ENCODE measurements at regions not wholly inside any gene's neighbourhood (a gene's known extent, or its start where the extent isn't known, plus 50 kb on each side); places are given as distances from the start of the nearest gene placed in this dataset.
"Not testable (repeated sequence)": the region's sequence is repeated elsewhere in the genome, so short reads cannot be mapped to it uniquely, and the experiment has no call there.

DNA sequence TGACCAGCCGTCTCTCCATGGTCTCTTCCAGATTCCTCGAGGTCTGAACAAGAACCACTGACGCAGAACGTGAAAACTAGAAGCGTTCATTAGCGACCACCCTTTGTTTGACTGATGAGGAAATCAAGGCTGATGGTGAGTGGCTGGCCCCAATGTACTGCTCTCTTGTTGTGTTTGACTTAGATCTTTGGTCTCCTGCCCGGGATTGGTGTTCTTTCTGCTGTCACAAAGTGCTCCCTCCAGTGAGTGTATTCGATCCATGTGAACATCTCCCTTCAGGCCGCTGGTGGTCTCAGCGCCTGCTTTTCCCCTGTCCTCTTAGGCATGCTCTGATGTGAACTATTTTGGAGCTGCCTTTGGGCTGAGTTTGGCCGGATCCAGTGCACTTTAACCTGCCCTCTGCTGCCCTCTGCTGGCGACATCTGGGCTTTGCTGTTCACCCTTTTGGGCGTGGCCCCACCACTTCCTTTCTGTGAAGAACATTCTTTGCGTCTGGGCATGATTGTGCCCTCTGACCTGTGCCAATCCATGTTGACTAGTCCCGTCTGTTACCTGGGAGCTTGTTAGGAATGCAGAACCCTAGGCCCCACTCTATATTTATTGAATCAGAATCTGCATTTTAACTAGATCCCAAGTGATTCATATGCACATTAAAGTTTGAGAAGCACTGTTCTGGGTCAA is 279.1 kb downstream of the TTC6 start:
- in situ Hi-C loops (cut with HindIII; ENCODE audit: low sequenced_read_pairs), result loop anchor here (25.0 kb wide), 1 partner anchor 612 kb away; no protein-coding TSS in a partner anchor

DNA sequence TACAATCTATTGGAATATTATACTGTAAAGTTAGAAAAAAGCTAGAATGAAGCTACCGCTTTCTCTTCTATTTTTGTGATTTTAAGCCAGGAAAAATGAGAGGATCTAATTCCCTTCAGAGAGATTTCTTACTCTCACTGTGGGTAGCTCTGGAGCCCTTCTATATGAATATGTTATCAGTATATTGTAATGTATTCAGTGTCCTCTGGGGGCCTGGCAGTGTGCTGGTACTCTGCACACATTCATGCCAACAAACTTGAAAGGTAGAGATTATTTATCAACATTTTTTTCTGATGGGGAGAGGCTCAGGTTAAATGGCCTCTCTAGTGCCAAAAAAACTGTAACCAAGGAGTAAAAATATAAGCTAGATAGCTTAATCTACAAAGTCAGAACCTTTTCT is 292.8 kb downstream of the TTC6 start:
- in situ Hi-C loops (cut with HindIII; ENCODE audit: low sequenced_read_pairs), result no loop called here

DNA sequence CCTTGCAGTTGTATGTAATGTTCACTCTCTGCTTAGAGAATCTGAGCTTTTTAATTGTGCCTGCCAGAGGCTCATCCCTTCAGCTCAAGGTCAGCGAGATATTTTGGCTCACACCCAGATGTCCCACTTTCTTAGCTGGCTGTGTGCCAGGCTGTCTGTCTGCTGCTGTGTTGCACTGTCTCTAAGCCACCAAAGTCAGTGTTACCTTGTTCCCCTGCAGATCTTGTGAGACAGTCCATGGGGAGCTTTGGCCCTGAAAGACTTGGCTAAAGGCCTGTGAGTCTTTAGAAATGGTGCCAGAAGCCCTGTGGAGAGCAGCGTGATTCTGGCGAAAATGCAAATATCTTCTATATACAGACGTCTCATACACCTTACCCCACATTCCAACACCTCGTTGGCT is 293.7 kb downstream of the TTC6 start:
- in situ Hi-C loops (cut with HindIII; ENCODE audit: low sequenced_read_pairs), result no loop called here

DNA sequence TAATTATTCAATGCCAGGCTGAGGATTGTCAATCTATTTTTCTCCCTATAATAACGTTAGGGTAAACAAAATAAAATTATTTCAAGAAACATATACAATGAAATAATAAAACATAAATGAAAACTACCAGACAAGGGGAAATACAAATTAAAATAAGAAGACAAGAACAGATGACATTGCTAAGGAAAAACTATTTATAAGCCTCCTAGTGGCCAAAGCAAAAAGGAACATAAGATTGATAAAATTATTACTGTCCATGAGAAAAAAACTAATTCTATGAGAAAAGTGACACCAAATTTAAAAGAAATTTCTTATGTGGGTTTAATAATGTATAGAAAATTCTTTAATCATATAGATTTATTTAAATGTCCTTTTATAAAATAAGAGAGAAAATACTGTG is 294.7 kb downstream of the TTC6 start:
- in situ Hi-C loops (cut with HindIII; ENCODE audit: low sequenced_read_pairs), result no loop called here

DNA sequence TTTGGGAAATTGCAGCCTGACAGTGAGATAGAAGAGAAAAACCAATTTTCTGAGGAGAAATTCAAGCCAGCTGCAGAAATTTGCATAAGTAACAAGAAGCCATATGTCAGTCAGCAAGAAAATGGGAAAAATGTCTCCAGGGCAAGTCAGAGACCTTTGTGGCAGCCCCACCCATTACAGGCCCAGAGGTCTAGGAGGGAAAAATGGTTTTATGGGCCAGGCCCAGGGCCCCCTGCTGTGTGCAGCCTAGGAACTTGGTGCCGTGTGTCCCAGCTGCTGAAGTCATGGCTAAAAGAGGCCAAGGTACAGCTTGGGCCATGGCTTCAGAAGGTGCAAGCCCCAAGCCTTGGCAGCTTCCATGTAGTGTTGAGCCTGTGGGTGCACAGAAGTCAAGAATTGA is 296.1 kb downstream of the TTC6 start:
- in situ Hi-C loops (cut with HindIII; ENCODE audit: low sequenced_read_pairs), result not testable (repeated sequence)

DNA sequence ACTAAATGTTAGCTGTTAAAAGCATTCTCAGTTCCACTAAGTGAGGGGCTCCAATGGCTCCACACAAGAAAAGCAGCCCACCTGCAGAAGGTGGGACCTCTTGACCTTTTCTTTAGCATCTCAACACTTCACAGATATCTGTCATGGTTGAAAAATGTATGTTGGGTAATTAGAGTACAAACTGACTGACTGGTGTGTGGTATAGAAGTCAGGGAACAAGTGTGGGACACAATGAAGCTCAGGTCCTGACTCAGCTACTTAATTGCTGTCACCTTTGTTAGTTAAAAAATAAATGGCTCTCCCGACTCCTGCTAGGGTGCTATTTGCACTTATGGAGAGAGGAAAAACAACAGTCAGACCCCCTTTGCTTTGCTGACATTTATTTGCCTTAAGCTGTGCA is 299.0 kb downstream of the TTC6 start:
- in situ Hi-C loops (cut with HindIII; ENCODE audit: low sequenced_read_pairs), result no loop called here

DNA sequence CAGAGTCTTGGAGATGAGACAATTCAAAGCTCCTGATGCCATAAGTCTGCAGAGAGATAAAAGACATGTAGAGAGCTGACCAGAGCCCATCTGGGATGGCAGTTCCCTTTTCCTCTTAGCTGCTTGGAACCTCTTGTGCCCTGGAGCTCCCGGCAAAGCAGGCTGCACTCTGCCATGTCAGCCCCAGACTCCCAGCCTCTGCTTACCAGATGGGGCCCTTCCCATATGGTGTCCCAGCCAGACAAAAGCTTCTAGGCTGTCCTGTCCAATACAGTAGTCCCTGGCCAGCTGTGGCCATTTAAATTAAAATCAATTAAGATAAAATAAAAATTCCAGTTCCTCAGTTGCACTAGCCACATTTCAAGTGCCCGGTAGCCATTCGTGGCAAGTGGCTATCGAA is 303.9 kb downstream of the TTC6 start:
- in situ Hi-C loops (cut with HindIII; ENCODE audit: low sequenced_read_pairs), result no loop called here

DNA sequence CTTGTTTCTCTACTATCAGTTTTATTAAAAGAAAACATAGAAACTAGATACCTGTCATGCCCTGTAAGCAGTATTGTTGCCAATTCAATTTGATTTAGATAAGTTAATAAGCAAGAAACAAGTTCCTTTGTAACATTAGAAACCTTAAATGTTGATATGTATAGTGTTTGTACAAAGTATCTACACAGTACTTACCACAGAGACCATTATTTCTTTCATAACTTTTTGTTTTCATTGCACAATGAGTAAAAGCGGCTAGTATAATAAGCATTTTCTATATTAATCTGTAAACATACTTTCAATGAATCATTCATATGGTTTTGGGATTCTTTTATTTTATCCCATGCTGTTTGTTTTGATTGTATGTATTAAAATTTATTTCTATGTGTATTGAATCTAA is 305.1 kb downstream of the TTC6 start:
- in situ Hi-C loops (cut with HindIII; ENCODE audit: low sequenced_read_pairs), result no loop called here

DNA sequence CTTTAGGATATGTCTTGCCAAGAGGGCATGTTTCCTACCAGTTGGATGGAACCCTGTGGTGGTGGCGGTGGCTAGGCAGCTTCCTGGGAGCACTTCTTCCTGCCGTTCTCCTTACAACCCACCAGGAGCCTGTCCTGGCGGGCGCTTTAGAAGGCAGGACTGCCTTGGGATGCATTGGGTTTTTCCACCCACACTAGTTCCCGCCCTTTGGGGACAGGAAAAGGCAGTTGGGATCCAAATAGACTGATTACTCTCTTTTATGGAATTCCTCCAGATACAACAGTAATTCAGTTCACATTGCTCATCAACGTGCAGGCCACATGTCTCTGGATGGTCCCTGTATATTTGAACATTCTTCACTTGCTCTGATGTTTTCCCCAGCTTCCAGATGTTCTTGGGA is 305.7 kb upstream of the SSTR1 start:
- in situ Hi-C loops (cut with HindIII; ENCODE audit: low sequenced_read_pairs), result no loop called here

DNA sequence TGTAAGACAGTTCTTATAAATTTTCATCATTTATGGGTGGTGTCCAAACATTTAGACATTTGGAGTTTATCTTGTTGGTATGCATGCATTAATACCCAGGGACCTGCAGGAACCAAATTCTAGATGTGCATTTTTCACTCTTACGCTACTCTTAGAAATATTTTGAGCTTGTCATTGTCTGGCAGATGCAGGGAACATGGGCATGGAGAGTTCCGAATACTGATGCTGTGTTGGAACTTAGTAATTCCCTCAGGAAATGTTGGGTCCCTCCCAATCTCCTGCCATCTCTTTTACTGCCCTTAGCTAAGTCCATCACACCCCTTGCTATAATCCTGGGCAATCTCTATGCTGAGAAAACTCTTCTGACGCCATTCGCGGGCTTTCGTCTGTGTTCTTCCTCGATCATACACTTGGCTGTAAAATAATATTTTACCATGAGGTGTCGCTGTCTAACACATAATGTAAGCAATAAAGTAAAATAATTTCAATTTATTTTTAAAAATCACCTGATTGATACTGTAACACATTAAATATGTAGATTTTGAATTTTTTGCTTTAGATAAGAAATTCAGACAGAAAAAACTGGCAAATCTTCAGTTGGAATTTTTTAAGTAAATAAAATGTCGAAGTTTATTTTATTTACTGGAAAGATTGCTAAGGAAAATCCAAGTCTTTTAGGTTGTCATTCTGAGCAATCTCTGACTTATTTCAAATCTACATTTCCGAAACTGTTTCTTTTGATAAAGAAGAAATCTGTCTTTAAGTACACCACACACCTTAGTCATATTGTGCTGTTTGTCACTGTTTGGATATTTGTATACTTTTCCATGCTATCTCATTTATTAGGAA is 304.1 kb upstream of the SSTR1 start:
- in situ Hi-C loops (cut with HindIII; ENCODE audit: low sequenced_read_pairs), result no loop called here

DNA sequence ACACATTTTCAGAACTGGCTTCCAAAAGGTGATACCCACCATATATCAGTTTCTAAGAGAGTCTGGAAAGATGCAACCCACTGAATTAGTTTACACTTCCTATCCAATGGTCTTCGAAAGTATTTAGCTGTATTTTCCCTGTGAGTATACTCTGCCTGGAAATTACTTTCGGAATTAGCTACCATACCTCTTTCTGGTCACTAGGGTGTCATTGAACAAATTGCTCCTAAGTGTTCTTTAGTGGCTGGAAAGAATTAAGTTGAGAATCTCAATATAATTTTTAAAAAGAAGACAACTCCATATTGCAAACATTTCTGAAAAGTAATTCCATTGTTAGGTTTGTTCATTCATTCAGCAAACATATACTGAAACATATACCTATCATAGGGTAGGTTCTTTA is 283.1 kb upstream of the SSTR1 start:
- in situ Hi-C loops (cut with HindIII; ENCODE audit: low sequenced_read_pairs), result no loop called here

DNA sequence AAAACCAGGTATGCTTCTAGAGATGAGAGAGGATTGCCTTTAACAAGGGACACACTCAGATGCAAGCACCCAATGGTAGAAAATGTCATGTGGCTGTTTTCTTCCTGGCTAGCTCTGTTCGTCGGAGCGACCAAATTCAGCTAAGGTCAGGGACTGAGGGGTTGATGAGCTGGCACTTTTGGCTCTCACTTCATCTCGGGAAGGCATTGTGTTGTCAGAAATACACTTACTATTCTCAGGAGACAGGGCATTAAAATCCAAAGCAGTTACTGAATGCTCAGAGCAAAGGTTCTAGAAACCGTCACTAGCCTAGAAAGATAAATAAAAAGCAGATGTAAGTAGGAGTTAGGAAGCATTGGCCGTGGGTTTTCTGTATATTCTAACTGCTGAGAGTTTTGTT is 275.7 kb upstream of the SSTR1 start:
- in situ Hi-C loops (cut with HindIII; ENCODE audit: low sequenced_read_pairs), result no loop called here

DNA sequence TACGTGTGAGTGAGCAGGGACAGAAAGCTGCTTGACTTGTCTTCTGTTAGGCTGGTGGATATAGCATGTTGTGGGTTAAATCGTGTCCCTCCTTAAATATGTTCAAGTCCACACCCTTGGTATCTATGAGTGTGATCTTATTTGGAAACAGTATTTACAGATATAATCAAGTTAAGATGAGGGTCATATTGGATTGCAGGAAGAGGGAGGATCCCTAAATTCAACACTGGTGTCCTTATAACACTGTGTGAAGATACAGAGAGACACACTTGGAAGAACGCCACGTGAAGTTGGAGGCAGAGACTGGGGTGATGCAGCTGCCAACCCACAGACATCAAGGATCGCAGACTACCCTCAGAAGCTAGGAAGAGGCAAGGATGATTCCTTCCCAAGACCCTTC is 275.2 kb upstream of the SSTR1 start:
- in situ Hi-C loops (cut with HindIII; ENCODE audit: low sequenced_read_pairs), result no loop called here

DNA sequence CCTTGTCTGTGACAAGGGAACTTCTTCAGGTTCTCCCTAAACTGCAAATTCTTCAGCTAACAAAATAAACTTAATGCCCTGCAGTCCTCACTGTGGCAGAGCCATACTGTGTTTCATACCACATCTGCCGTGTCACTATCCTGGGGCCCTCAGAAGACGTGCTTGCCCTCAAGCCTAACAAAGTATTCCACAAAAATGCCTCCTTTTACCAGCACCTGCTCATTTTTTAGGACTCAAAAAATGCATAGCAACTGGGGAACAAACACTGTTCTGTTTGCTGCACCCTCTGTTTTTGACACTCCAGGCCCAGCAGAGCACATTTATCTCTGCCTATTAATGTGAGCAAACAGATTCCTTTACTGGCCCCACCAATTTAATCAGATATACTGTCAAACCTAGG is 270.7 kb upstream of the SSTR1 start:
- in situ Hi-C loops (cut with HindIII; ENCODE audit: low sequenced_read_pairs), result no loop called here

DNA sequence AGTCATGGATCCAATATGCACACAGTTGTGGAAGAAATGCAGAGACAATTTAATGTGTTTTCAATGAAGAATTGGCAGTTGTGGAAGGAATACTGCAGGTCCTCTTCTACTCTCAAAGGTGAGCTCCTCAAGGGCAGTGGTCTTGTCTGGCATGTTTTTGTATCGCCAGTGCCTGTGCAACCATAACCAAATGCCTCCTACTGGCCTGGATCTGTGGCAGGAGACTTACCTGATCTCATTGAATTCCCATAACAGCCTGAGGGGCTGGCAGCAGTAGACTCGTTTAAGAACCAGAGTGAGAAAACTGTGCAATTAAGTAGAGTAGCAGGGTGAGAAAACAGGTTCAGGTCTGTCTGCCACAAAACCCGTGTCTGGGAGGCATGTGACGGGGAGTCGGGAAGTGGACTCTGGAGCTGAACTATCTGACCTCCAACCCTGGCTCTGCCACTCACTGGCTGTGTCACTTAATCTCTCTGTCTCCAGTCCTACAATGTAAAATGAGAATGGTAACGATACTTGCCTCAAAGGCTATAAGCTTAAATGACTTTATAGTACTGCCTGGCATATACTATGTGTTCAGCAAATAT is 268.2 kb upstream of the SSTR1 start:
- in situ Hi-C loops (cut with HindIII; ENCODE audit: low sequenced_read_pairs), result no loop called here

DNA sequence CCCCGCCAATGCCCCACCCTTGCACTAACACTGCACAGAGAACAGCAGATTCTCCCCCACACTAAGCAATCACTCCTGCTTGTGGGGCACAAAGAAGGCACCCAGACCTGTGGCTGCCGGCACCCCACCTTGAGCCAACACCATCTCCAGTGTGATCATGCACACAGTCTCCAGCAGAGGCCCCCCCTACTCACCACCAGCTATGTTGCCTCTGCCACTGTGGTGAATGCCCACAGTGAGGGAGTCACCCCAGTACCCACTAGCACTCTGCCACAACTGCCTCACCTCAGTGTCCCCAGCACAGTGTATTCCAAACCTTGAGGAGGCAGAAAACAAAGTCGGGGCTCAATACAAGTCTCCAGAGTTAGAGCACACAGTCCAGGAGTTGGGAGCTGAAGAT is 261.7 kb upstream of the SSTR1 start:
- in situ Hi-C loops (cut with HindIII; ENCODE audit: low sequenced_read_pairs), result no loop called here

DNA sequence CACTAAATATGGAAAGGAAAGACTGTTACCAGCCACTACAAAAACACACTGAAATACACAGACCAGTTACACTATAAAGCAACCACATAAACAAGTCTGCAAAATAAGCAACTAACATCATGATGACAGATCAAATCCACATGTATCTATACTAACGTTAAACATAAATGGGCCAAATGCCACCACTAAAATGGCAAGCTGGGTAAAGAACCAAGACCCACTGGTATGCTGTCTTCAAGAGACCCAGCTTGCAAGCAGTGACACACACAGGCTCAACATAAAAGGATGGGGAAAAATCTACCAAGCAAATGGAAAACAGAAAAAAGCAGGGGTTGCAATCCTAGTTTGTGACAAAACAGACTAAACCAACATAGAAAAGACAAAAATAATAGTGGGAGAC is 260.9 kb upstream of the SSTR1 start:
- in situ Hi-C loops (cut with HindIII; ENCODE audit: low sequenced_read_pairs), result no loop called here

DNA sequence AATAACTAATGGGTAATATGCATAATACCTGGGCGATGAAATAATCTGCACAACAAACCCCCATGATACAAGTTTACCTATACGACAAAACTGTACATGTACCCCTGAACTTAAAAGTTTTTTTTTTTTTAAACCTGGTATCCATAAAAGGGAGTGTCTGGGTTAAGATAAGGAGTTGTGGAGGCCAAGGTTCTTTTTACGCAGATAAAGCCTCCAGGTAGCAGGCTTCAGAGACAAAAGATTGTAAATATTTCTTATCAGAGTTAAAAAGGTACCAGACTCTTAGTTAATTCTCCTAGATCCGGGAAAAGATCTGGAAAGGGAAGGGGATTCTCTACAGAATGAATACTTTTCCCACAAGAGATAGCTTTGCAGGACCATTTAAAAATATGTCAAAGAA is 259.4 kb upstream of the SSTR1 start:
- in situ Hi-C loops (cut with HindIII; ENCODE audit: low sequenced_read_pairs), result no loop called here

DNA sequence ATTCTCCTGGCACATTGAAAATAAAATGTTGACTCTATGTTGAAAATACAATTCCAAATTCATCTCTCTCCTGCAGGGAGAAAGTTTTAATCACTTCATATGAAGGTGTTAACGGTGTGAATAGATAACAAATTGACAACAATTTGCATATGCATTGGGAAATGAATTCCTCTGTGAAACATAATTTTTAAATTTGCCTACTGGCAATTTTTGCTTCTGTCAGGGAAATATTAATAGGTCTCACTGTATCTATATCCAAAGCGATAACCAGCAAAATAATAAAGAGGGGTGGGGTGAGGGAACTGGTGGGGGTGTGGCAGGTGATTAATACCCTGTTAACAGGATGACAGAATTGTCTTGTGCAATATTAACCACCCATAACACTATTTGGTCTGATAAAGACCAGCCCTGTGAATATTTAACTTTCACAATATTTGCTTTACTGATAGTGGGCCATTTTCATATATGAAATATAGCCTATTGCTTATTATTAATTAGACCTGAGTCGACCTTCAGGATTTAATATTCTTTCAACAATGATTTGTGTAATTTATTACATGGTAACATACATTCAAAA is 239.0 kb upstream of the SSTR1 start:
- in situ Hi-C loops (cut with HindIII; ENCODE audit: low sequenced_read_pairs), result no loop called here

DNA sequence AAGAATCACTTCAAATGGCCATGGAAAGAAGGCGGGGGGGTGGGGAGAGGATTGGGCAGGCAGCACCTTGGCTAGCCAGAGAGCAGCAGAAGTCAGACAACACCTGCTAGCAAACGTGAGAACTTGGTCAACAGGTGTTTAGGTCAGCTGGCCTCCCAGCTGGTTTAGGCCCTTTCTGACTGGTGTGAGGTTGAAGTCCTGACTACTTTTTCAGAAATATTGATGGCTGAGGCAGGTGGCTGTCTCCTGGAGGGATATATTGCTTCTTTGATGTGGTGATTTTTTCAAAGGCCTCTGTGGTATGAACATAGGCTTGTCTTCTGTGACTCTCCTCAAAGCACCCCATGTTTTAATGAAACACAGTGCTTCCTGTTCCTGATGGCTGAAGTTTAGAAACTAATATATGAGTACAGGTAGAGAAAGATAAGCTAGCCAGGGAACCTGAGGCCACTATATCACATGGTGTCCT is 238.2 kb upstream of the SSTR1 start:
- in situ Hi-C loops (cut with HindIII; ENCODE audit: low sequenced_read_pairs), result no loop called here

DNA sequence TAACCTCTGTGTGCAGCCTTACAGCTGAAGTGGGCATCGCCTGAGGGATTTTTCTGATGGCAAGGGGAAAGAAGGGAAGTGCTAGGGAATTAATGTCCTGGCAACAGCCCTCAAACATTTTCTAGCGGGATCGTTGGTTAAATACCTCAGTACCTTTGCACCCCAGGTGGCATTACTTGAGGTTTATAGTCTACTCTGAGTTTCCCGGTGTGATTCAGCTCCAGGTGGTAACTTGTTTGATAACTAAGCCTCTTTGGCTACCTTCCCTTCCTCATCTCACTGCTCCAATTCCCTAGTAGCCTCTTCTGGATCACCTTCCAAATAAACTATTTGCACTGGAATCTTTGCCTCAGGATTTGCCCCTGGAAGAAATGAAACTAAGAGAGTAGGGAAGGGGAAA is 237.0 kb upstream of the SSTR1 start:
- in situ Hi-C loops (cut with HindIII; ENCODE audit: low sequenced_read_pairs), result no loop called here
